ENCODE measurements at regions not wholly inside any gene's neighbourhood (a gene's known extent, or its start where the extent isn't known, plus 50 kb on each side); places are given as distances from the start of the nearest gene placed in this dataset.

DNA sequence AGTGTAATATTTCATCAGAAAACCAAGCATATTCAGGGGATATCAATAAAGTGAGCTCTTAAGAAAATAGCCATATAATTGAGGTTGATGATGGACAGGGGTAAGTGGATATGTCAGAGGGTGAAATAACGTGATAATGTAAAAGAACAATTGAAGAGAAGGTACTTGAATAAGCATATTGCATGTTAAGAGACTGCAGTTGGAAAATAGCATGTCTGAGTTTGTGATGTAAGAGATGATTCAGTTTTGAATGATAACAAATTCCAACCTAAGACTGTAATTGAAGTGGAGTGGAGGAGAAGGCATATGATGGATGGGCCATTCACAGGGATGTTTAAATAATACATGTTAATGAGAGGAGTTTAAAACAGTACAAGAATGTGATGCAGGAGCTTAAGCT, 1633.5 kb downstream of the SLITRK1 start:
- TF ChIP-seq, protein P1, sequence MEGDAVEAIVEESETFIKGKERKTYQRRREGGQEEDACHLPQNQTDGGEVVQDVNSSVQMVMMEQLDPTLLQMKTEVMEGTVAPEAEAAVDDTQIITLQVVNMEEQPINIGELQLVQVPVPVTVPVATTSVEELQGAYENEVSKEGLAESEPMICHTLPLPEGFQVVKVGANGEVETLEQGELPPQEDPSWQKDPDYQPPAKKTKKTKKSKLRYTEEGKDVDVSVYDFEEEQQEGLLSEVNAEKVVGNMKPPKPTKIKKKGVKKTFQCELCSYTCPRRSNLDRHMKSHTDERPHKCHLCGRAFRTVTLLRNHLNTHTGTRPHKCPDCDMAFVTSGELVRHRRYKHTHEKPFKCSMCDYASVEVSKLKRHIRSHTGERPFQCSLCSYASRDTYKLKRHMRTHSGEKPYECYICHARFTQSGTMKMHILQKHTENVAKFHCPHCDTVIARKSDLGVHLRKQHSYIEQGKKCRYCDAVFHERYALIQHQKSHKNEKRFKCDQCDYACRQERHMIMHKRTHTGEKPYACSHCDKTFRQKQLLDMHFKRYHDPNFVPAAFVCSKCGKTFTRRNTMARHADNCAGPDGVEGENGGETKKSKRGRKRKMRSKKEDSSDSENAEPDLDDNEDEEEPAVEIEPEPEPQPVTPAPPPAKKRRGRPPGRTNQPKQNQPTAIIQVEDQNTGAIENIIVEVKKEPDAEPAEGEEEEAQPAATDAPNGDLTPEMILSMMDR (IDR thresholded peaks at IDR 0.05; ENCODE audit: low read depth, low read length): no peak
- TF ChIP-seq MYC (IDR thresholded peaks at IDR 0.05; ENCODE audit: low read depth, low read length) (no peak), POLR2A (IDR thresholded peaks at IDR 0.05; ENCODE audit: extremely low read depth, insufficient read length) (no peak)
- TF ChIP-seq, protein P2, sequence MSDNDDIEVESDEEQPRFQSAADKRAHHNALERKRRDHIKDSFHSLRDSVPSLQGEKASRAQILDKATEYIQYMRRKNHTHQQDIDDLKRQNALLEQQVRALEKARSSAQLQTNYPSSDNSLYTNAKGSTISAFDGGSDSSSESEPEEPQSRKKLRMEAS (IDR thresholded peaks at IDR 0.05; ENCODE audit: low read depth, low read length): no peak
- no peak overlapping the region for H3K4me3 ChIP-seq (ENCODE audit: low read depth, low read length)
- DNase-seq (ENCODE audit: low read depth): no peak

DNA sequence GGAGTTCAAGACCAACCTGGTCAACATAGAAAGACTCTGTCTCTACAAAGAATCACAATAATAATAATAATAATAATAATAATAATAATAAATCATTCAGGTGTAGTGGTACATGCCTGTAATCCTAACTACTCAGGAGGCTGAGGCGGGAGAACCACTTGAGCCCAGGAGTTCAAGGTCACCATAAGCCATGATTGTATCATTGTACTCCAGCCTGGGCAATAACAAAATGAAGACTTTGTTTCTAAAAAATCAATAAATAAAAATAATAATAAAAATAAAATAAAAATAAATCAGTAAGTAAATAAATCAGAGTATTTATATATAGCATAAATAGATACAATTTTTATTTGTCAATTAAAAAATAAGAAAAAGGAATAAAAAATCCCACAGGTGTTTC, 1636.4 kb downstream of the SLITRK1 start:
- DNase-seq (ENCODE audit: low read depth): no peak
- TF ChIP-seq, protein P2 (IDR thresholded peaks at IDR 0.05; ENCODE audit: low read depth, low read length): no peak
- TF ChIP-seq POLR2A (IDR thresholded peaks at IDR 0.05; ENCODE audit: extremely low read depth, insufficient read length): no peak
- no peak for TF ChIP-seq MYC (IDR thresholded peaks at IDR 0.05; ENCODE audit: low read depth, low read length)
- TF ChIP-seq, protein P1 (IDR thresholded peaks at IDR 0.05; ENCODE audit: low read depth, low read length): no peak
- no peak overlapping the region for H3K4me3 ChIP-seq (ENCODE audit: low read depth, low read length)

GRCh38 chr13:82224806-82225205, 1657.5 kb downstream of the SLITRK1 start:
- TF ChIP-seq MYC (IDR thresholded peaks at IDR 0.05; ENCODE audit: low read depth, low read length) (no peak), POLR2A (IDR thresholded peaks at IDR 0.05; ENCODE audit: extremely low read depth, insufficient read length) (no peak)
- TF ChIP-seq, protein P1 (IDR thresholded peaks at IDR 0.05; ENCODE audit: low read depth, low read length): no peak
- TF ChIP-seq, protein P2 (IDR thresholded peaks at IDR 0.05; ENCODE audit: low read depth, low read length): no peak
- H3K4me3 ChIP-seq (ENCODE audit: low read depth, low read length): no peak overlapping the region
- DNase-seq (ENCODE audit: low read depth): no peak

- H3K4me3 ChIP-seq (ENCODE audit: low read depth, low read length): no peak overlapping the region
- TF ChIP-seq POLR2A (IDR thresholded peaks at IDR 0.05; ENCODE audit: extremely low read depth, insufficient read length) (no peak), MYC (IDR thresholded peaks at IDR 0.05; ENCODE audit: low read depth, low read length) (no peak)
- TF ChIP-seq, protein P1 (IDR thresholded peaks at IDR 0.05; ENCODE audit: low read depth, low read length): no peak
- TF ChIP-seq, protein P2 (IDR thresholded peaks at IDR 0.05; ENCODE audit: low read depth, low read length): no peak
- DNase-seq (ENCODE audit: low read depth): no peak
Measured at GRCh38 chr13:82221621-82222020, 1660.7 kb downstream of the SLITRK1 start.

GRCh38 chr13:82220641-82221040, 1661.6 kb downstream of the SLITRK1 start:
- DNase-seq (ENCODE audit: low read depth): no peak
- H3K4me3 ChIP-seq (ENCODE audit: low read depth, low read length): no peak overlapping the region
- TF ChIP-seq, protein P1 (IDR thresholded peaks at IDR 0.05; ENCODE audit: low read depth, low read length): no peak
- TF ChIP-seq, protein P2 (IDR thresholded peaks at IDR 0.05; ENCODE audit: low read depth, low read length): no peak
- TF ChIP-seq POLR2A (IDR thresholded peaks at IDR 0.05; ENCODE audit: extremely low read depth, insufficient read length) (no peak), MYC (IDR thresholded peaks at IDR 0.05; ENCODE audit: low read depth, low read length) (no peak)

GRCh38 chr13:82216165-82216564, 1666.1 kb downstream of the SLITRK1 start:
- H3K4me3 ChIP-seq (ENCODE audit: low read depth, low read length): no peak overlapping the region
- no peak for DNase-seq (ENCODE audit: low read depth)
- TF ChIP-seq POLR2A (IDR thresholded peaks at IDR 0.05; ENCODE audit: extremely low read depth, insufficient read length) (no peak), MYC (IDR thresholded peaks at IDR 0.05; ENCODE audit: low read depth, low read length) (no peak)
- TF ChIP-seq, protein P1 (IDR thresholded peaks at IDR 0.05; ENCODE audit: low read depth, low read length): no peak
- TF ChIP-seq, protein P2 (IDR thresholded peaks at IDR 0.05; ENCODE audit: low read depth, low read length): no peak
